ENCODE measurements at regions not wholly inside any gene's neighbourhood (a gene's known extent, or its start where the extent isn't known, plus 50 kb on each side); places are given as distances from the start of the nearest gene placed in this dataset.
"Not testable (repeated sequence)": the region's sequence is repeated elsewhere in the genome, so short reads cannot be mapped to it uniquely, and the experiment has no call there.

DNA sequence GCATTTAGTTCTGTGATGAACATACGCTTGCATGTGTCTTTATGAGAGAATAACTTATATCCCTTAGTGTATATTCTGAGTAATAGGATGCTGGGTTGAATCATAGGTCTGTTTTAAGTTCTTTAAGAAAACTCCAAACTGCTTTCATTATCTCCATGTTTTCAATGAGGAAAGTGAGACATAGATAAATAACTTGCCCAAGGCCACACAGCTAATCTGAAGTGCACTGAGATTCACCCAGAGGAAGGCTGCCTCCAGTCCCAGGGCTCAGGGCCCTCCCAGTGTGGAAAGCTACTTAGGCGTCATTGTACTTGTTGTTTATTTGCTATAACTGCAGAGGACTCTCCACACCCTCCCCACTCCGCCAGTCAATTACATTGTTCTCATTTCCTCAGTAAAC, 126.7 kb downstream of the INHBA start:
- DNase-seq = no peak

DNA sequence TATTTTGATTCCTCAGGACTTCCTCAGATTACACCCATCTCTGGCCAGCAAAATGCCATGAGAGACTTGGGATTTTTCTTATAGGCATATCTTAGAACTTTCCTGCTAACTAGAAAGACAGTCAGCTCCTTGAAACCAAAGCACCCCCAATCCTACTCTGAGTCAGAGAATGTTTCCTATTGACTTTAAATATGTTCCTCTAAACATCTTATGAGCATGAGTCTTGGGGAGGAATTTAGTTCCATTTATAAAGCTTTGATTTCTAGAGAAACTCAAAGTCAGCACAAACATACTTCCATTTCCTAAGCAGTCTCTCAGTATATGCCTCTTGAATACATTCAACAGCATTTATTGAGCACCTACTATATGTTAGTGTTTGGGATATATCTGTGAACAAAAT, 128.5 kb downstream of the INHBA start:
- no peak for DNase-seq

DNA sequence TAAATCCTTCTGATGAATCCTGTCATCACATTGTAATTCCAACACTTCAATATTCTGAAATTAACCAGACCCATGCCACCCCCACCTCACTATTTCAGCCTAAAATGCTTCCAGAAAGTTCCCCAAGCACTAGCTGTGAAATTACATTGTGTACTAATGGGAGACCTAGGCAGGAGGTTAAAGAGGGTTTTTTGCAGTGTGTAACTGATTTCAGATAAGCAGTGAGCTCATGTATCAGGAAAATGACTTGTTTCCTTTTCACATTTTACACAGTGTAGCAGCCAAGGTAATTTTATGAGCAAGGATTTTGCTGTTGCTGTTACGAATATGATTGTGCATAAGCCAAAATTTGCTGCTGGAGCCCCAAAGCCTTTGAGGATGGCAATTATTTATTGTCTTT, 129.0 kb downstream of the INHBA start:
- DNase-seq = no peak

DNA sequence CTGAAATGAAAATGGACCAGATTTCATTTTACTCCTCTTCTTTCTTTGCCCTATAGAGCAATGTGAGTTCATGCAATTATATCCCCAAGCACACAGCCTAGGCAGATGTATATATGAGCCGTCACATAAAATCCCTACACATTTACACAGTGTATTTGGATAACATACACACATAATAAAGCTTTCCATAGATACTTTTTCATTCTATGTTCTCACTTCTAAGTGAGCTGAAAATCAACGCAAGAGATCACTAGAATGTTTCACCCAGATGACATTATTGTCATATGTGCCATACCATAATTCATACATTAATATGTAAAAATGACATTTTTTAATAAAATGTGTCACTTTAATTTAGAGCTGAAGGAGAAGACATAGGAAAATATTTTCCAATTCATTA, 129.4 kb downstream of the INHBA start:
- DNase-seq = no peak

DNA sequence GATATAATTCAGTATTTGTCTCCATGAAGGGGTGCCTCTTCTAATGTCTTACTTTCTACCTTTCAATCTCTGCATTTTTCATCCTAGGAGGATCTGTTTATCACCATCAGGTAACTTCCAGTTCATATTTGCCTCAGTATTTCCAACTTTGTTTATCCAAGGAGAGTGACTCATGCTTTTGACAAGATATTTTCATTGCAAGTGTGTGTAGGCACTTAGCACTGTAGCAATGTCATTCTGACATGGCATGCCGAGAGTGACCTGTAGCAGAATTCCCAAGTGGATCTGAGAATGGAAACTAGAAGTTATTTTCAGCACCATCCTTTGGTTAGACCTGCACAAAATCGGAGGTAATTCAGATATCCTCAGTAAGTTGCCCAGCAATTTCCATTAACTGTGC, 129.9 kb downstream of the INHBA start:
- no peak for DNase-seq

DNA sequence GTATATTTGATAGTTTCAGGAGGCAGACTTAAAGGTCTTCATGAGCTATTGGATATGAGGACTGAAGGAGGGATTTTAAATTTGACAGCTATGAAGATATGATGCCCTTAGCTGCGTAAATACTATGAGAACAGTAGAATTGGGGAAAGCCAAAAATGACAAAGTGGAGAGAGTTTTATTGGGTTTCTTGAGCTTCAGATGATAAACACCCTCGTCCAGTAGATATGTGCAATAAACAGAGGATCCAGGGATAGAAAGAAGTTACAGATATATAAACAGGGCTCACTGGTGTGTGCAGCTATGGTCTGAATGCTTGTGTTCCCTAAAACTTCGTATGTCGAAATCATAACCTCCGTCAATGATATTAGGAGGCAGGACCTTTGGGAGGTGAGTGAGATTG, 131.3 kb downstream of the INHBA start:
- DNase-seq = no peak

DNA sequence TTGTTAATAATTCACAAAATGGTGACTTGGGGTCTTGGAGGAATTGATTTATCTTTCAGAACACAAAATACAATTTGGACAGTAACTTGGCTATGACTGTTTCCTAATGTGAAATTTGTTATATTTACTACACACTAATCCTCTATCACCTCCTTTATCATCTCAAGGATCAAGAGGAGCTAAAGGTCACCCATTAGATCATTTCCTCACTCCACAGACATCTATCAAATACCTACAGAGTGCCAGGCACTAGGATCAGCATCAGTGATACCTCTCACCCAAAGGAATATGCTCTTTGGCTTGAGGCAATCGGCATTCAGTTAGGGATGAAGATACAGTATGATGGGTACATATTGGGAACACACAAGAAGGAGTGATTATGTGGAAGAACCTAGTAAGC, 132.1 kb downstream of the INHBA start:
- DNase-seq = no peak

DNA sequence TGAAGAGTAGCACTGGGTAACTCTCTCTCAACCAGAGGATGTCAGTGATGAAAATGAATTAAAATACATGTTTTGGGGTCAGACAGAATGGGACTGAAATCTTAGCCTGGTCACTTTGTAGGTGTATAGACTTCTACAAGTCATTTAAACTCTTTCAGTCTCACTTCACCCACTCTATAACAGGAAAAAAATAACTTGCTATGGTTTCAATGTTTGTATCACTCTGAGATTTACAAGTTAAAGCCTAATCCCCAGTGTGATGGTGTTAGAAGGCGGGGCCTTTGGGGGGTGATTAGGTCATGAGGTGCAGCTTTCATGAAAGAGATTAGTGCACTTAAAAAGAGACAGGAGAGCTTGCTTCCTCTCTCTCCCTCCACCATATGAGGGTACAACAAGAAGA, 134.8 kb downstream of the INHBA start:
- DNase-seq = no peak

DNA sequence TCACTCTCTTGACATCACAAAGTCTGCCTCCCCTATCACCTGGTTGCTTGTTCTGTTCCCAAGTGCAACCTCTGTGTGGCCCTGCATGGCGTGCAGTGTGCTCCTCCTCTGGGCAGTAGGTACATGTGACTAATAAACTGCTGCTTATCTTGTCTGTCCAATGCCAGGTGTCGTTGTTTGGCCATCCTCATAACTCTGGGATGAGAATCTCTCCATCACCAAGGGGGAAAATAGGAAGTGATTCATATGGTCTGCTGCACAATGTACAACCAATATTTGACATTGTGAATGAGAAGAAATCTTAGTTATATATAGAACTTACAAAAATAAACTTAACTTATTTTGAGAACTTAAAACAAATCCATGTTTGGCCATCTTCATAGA, 135.2 kb downstream of the INHBA start:
- no peak for DNase-seq

DNA sequence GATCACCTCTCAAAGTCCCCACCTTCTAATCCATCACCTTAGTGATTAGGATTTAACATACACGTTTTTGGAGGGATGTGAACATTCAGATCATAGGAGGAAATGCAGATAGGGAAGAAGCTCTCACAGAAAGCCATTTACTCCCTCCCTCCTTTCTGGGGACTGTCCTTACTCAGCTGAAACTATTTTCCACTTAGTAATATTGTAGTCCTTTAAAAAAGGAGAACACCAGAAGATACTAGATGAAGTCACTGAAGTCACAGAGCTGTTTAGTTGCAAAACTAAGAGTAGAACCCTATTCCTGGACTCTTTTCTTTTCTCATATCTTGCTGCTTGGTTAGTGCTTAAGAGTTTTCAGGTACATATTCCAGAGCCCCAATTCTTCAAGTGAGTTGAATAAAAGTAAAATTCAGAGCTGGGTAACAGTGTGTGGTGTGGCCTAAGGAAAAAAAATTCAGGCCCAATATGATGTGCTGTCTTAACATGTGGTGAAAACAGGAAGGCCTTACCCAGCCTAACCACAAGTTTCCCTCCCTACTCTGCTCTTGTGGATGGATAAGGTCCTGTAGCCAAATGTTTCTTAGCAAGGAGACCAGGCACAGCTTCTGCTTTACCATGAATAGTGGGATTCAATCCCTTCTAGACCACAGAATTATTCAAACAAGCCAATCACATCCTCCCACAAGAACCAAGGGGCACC, 135.7 kb downstream of the INHBA start:
- DNase-seq = no peak

DNA sequence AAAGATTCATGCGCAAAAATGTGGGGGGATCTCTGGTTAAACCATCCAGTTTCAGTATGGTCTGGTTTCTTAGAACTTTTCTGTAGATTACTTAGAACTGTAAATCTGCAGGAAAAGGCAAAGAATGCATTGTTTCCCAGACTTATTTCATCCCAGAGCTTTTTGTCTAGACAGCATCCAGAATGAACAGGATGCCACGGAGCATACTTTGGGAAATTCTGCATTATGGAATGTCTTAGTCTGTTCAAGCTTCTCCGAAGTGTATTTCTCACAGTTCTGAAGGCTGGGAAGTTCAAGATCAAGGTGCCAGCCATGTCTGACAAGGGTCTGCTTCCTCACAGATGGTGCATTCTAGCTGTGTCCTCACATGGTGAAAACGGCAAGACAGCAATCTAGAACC, 136.3 kb downstream of the INHBA start:
- no peak for DNase-seq

DNA sequence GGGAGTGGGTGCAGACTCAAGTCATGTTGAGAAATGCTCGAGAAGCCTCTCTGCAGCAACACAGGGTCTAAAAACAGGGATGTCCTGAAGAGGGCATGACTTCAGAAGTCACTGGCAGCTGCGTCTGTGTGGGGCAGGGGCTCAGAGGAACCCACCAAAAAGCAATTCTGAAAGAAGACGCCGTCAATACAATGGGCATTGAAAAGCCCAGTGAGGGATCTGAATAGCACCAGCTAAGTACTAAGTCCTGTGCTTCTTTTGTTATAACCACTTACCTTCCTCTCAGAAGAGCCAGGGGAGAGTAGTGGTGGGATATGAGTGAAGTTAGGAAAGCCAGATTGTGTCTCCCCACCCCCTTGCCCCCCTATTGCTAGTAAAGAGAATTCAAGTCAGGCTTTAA, 137.2 kb downstream of the INHBA start:
- DNase-seq = no peak

DNA sequence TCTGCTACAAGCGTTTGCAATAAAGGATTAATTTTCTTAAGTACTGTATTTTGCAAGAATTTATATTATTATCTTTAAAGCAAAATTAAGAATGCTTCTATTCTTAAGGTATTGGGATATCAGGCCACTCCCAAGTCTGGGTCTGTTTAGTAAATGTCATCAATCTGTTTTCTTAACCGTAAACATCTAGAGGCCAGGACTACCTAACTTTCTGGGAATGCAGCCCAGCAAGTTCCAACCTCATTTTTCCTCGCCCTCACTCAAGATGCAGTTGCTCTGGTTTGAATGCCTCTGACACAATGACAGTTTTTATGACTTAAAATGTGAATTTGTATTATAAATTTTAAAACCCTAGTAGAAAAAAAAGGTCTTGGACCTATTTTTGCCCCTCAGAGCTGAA, 143.5 kb downstream of the INHBA start:
- DNase-seq = no peak

DNA sequence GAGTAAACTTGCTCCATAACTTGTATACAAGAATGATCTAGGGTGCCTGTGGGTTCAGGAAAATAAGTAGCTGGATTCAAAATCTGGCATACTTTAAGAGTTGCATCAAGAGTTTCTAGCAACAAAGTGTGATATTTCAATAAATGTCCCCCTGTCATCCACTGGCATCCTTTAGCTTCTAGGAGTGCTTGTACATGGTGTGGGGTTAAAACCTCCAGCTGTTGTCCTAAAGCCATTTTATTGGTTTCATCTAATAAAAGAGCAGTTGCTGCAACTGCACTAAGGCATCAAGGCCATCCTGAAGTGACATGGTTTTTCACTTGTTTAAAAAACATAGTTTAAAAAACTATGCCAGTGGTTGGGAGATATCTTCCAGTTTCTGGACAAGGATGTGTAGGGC, 148.4 kb downstream of the INHBA start:
- DNase-seq = no peak

DNA sequence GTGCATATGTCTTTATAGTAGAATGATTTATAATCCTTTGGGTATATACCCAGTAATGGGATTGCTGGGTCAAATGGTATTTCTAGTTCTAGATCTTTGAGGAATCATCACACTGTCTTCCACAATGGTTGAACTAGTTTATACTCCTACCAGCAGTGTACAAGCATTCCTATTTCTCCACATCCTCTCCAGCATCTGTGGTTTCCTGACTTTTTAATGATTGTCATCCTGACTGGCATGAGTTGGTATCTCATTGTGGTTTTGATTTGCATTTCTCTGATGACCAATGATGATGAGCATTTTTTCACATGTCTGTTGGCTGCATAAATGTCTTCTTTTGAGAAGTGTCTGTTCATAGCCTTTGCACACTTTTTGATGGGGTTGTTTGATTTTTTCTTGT, 152.8 kb downstream of the INHBA start:
- not testable (repeated sequence) for DNase-seq

DNA sequence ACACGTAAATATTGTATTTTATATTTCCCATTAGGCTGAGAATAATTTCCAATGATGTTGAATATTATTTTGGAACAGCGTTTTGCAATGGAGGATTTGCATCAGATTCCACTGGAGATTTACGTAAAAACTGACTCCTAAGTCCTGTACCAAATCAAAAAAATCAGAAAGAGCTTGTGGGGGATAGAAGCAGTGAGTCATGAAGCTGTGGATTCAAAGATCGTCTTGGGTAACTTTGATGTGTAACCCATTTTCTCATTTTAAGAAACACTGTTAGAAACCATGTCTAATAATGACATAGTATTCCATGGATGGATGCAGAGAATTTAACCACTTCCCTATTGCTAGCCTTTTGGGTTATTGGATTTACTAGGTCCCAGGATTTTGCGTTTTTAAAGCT, 158.6 kb downstream of the INHBA start:
- no peak for DNase-seq

DNA sequence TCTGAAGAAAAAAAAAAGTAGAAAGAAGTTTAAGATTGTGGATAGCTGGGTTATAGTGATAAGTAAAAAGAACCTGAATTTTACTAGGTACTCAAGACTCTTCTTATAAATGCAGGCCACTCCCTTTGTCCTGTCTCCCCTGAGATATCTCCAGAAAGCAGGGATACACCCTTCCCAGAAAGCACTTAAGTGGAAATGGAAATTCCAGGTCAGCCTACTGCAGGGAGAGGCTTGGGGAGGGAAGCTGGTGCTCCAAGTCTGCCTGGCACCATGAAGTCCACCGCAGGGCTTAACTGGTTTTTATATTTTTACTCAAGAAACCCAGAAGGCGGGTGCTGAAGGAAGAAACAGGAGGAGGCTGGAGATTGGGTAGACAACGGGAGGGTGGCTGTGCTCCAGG, 162.3 kb downstream of the INHBA start:
- no peak for DNase-seq

DNA sequence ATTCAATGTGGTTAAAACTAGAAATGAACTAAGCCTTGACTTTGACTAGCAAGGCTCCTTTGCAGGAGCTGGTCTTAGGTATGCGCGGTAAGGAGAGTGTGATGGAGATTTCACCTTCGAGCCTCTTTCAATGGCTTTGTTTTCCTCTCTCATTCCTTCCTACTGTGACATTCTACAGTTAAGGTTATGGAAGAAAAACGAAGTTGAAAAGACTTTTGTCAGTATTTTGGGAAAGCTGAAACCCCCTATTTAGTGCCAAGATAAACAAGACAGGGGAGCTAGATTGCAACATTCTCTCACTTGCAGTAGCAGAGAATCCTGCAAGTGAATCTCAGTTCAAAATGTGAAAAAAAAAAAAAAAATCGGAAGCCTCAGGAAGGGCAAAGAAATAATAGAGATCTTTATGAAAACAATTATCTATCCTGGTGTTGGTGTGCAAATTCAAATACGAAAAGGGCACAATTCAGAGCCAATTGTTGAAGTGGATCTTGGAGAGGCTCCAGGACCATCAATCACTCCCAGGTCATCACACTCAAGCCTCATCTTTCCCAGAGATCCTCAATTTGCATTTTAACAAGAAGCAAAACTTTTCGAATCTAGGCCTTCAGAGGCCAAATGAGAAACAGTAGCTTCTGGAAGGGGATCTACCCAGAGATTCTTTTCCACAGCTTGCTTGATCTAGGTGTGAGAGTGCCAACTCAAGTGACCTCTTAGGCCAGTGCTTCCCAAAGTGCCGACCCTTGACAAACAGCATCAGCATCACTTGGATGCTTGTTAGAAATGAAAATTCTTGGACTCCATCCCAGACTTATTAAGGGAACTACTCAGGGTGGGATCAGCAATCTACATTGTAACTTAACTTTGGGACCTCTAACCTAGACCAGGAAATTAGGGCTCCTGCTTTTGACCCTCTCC, 163.8 kb downstream of the INHBA start:
- DNase-seq = no peak

DNA sequence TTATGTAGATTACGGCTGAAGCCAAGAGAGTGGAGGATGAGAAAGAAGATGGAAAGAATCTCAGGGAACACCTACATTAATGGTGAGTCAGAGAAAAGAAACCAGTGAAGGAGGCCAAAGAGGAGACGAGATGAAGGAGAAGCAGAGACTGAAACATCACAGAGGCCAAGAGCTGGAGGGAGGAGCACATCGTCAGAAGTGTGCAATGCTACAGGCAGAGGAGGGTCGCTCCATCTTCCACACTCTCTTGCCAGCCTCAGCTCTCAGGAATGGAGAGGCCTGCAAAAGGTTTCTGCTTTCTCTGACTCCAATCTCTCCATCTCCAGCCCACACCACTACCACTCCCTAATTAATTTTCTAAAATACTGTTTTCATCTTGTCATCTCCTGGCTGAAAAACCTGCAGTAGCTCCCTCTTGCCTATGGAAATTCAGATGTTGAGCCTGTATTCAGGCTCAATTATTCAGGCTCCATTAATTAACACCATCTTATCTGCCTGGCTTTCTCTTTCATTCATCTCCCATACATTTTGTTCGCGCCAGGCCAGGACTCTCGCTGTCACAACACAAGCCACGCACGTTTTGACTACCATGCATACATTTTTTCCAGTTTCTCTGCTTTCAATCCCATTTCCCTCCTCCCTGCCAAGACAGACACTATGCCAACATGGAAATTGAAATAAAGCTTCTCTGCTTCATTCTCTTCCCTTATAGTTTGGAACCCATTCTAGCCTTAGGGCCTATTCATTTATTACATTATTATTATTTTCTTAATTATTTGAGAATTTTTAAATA, 165.8 kb downstream of the INHBA start:
- no peak for DNase-seq

DNA sequence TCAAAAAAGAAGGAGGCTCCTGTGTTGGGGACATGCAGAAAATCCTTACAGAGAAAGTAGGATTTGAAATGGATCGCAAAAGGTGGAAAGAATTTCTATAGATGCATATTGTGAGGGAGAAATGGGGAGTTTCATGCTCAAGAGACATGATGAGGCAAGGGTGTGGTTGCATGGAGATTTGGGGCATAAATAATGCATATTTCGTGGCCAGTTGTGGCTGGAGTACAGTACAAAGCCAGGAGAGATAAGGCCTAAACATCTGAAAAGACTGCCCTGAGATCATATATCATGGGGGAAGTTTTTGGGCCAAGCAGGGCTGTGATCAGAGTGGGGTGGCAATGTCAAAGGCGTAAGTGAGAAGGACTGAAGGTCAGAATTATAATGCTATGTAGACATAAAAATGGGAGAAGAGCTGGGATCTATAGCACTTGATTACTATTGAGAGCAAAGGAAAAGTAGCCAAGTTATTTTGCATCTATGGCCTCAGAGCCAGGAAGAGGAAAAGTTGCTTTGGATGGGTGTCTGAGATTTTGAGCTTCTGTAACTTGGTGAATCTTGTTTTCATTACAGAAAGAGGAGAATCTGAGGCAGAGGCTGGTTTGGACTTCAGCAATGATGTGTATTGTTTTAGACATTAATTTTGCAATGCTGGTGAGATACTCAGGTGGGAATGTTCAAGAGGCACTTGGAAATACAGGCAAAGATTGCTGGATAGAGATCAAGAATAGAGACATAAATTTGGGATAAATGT, 166.6 kb downstream of the INHBA start:
- no peak for DNase-seq

DNA sequence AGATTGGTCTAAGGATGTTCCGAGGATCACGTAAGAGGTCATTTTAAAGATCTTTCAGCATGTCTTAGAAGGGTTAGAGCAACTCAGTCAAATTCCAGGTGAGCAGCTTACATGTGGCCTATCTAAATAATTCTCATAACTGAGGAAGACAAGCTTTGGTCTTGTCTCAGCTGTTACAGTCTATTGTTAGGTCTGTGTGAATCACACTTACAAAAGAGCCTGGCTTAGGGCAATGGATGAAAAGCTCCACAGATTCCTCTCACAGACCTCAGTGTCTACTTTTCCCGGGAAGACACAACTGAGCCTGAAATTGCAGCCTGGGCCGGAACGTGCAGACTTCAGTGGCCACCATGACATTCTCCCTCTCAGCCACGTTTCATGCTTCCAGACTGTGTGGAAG, 173.1 kb downstream of the INHBA start:
- no peak for DNase-seq

DNA sequence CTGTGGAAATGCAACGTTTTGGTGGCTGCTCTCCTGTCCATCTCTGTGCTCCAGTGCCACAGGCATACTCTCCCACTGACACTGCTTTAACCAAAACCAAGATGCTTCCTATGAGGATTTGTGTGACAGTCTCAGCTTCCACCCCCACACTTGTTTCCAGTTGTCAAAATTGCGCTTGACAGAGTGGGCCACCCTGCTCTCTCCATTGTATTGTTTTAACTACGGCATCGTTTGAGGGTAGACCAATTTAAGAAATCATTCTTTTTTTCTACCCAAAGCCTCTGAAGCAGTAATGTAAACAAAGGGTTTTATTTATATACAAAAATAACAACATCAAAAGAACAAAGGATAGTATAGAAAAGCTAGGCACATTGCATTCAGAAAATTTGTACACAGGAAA, 178.0 kb downstream of the INHBA start:
- DNase-seq = no peak

DNA sequence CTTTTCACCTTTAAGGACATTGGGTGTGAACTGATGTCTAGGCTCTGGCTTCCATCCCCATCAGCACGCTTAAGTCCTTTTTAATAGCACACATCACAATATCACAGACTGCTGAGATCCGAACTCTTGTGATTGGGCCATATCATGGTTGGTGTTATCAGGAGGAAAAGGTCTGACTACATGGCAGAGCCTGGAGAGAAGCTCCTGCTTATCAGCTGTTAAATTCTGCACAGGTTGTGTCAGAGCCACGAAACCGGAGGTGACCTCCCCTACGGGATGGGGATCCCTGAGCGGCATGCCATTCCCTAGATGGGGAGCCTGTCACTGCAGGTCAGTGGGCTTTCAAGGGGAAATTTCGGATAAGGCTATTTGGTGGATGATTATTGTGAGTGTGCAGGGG, 182.4 kb downstream of the INHBA start:
- no peak for DNase-seq
